NOMO-1 treated with dmso at 0.1 percent for 144 hours (cell line): ENCODE measurements at regions not wholly inside any gene's neighbourhood (a gene's known extent, or its start where the extent isn't known, plus 50 kb on each side); places are given as distances from the start of the nearest gene placed in this dataset.

ENCODE experiments used
- DNase-seq: peaks from one replicate; lab custom pipeline; 2025; ENCODE audit not compliant: unreplicated experiment; lab: John Stamatoyannopoulos, UW

DNA sequence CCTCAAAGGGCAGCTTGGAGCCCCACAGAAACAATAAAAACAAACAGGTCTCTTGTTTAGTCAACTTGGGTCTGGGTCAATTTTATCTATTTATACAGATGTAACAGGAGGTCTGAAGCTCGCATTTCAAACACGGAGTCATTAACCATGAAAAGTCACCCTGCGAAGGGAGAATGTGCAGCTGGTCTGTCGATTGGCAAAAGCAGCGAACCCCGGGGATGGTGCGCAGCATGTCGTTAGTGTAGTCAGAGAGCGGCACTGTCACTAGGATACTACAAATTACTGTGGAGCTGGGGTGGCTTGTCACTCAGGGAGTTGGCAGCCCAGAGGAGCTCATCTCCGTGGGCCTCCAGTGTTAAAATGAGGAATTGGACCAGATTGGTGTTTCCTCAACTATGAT, 190.4 kb upstream of the ARG1 start:
- no peak for DNase-seq

- DNase-seq = no peak
Measured at GRCh38 chr6:131383421-131384411, 189.3 kb upstream of the ARG1 start.

GRCh38 chr6:131387562-131388447, 185.2 kb upstream of the ARG1 start:
- no peak for DNase-seq

GRCh38 chr6:131390322-131390721, 182.7 kb upstream of the ARG1 start:
- DNase-seq = no peak

DNA sequence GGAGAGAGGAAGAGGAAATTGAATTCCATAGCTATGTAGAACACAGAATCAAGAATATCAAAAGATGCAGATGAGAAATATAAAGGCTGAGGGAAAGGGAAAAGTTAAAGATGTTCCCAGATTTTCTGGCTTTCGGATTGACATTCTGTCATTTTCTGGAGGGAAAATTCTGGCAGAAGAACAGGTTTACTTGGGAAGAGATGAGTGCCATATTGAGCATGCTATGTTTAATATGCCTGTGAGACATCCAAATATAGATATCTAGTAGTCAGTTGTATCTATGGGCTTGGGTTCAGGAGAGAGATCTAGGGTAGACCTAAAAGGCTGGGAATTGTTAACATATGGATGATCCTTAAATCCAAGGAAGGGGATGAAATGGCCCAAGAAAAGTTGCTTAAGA, 181.9 kb upstream of the ARG1 start:
- no peak for DNase-seq

DNA sequence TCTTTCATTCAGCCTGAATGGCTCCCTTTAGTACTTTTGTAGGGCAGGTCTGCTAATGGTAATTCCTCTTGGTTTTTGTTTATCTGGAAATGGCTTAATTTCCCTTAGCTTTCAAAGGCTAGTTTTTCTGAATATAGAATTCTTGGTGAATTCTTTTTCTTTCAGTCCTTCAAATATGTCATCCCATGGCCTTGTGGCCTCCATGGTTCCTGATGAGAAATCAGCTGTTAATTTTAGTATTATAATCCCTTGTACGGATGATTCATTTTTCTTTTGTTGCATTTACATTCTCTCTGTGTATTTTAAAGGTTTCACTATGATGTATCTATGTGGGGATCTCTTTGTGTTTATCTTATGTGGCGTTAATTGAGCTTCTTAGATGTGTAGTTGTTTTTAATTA, 179.6 kb upstream of the ARG1 start:
- DNase-seq = no peak

DNA sequence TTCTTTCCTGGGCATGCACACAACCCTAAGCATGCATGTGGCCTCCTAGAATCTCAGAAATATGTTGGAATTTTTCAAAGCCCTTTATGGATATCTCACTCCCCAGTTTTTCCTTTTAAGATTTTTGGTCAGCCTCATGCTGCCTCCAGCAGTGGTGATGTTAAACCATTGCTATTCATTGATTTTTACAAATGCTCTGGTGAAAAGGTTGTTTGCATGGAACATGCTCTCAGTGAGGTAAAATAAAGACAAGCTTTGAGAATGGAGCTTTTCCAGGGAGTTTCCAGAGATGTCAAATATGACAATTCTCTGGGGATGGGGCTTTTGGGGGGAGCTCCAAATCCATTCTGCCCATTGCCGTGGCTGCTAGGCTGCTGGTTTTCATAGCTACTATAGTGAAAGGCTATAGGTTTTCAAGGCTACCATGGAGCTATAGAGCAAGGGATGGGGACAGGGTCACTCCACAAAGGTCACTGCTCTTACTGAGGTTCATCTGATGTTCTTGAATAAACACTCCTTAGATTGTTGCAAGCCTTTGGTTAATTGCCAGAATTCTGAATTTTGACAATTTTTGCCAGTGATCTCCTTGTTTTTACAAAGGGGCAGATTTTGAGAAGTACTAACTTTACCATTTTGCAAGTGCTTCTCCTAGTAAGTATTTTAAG, 178.1 kb upstream of the ARG1 start:
- no peak for DNase-seq

DNA sequence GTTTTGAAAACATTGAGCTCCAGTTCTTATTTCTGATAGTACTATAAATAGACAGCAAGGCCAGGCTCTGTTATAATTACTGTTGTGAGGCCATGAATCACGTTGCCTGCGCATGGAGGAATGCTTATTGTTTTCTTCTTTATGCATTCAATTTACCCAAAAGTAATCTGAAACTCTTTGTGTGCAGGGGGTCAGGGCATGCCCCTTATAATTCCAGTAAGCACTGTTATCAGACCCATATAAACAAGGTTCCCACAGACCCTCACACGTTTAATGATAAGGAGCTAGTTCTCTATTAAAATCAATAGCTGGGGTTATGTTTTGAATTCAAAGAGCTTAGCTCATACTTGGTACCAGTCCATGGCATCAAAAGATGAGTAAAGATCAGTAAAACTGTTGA, 174.8 kb upstream of the ARG1 start:
- DNase-seq = no peak

- peak; percentile 8 for DNase-seq
Measured at GRCh38 chr6:131399433-131399832, 173.6 kb upstream of the ARG1 start.

- no peak for DNase-seq
Measured at GRCh38 chr6:131400054-131400778, 172.8 kb upstream of the ARG1 start.

- DNase-seq = no peak
Measured at GRCh38 chr6:131400779-131401496, 172.1 kb upstream of the ARG1 start.

GRCh38 chr6:131408811-131409210, 164.2 kb upstream of the ARG1 start:
- no peak for DNase-seq

GRCh38 chr6:131410785-131411184, 162.2 kb upstream of the ARG1 start:
- no peak for DNase-seq

GRCh38 chr6:131412960-131413830, 159.8 kb upstream of the ARG1 start:
- no peak for DNase-seq

DNA sequence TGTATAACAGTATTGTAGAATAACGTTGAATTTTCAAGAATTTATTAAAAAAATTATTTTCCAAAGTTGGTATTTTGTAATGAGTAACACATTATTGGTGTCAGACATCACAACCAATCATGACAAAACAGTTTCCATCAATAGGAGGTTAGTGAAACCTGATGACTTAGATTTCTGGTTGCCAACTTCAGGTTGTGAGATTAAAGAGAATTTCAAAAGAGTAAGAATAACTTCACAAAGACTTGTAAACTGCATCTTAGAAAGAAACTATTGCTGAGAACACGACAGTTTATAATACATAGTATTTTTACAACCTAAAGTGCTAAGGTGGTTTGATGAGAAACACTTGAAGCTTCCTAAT, 159.2 kb upstream of the ARG1 start:
- DNase-seq = no peak

- no peak for DNase-seq
Measured at GRCh38 chr6:131414956-131415355, 158.1 kb upstream of the ARG1 start.

DNA sequence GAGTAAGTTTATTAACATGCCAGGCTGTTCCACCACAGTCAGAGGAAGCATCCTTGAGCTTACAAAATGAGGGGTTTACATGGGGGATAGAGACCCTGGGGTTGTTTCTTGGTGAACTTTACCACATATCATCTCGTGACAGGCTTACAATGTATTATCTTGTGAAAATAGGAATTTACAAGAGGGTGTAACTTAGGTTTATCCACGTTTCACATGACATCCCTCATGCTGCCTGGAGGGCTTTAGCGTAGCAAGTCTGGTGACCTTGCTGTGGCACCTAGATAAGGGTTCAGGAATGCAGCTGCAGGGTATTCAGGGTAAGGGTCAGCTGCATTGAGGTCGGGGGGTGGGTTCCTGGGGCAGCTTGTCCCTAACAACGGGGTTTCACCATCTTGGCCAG, 154.6 kb upstream of the ARG1 start:
- no peak for DNase-seq

DNA sequence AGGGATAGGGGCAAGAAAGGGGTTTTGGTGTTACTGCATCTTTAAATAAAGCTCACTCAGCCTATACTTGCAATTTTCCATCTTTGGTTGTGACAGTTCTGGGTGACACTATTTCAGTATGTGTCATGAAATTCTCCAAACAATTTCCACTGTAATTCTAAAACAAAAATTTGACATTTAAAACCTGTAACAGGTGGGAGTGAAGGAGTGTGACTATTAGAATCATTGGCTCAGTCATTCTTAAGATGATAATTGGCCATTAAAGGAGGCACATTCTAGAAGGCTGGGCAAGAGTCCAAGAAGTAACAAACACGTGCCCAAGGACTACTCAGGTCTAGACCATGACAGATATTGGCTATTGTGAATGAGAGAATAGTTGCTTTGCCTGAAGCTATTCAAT, 153.3 kb upstream of the ARG1 start:
- DNase-seq = no peak

GRCh38 chr6:131424016-131424415, 149.0 kb upstream of the ARG1 start:
- no peak for DNase-seq
